Panc1 (cell line): ENCODE measurements at regions not wholly inside any gene's neighbourhood (a gene's known extent, or its start where the extent isn't known, plus 50 kb on each side); places are given as distances from the start of the nearest gene placed in this dataset.

Experiments
- ATAC-seq: fragments of 200-7000 bp; cut with Tn5 transposase; 2 replicates; pipeline ENCODE4 v1.9.1; 2020; ENCODE audit warnings: mild to moderate bottlenecking, moderate library complexity
- BruUV-seq: library from RNA; stranded (reverse); fragments of 400-500 nt; replicated peaks from 2 replicates; lab custom pipeline; 2021; lab: Mats Ljungman, UMichigan
- CTCF ChIA-PET: fragments of 300-600 bp; sonication (Branson Sonifier 250); formaldehyde crosslinking; loops from one replicate; lab custom pipeline; 2022; ENCODE audit warnings: antibody characterized with exemption; lab: Charles Lee
- POLR2A ChIA-PET: fragments of 300-600 bp; sonication (Branson Sonifier 250); formaldehyde crosslinking; loops from one replicate; lab custom pipeline; 2022; ENCODE audit warnings: antibody characterized with exemption; lab: Charles Lee
- DNase-seq: peaks from one replicate; pipeline ENCODE4 v3.0.0-alpha.2; 2010; ENCODE audit warnings: low read depth, low spot score
- H3K27ac ChIP-seq: 2 replicates; pipeline ENCODE4 v1.5.1; 2011; ENCODE audit warnings: mild to moderate bottlenecking, low read length, inconsistent platforms
- H3K27me3 ChIP-seq: fragments of 200-500 bp; sonication (Bioruptor generic); 2 replicates; pipeline ENCODE4 v1.6.0; 2014; ENCODE audit warnings: low read length, inconsistent platforms; ENCODE audit not compliant: control insufficient read depth, insufficient read depth
- H3K36me3 ChIP-seq: fragments of 200-500 bp; sonication (Bioruptor generic); 2 replicates; pipeline ENCODE4 v1.5.1; 2014; ENCODE audit warnings: inconsistent platforms, mild to moderate bottlenecking, low read length, moderate library complexity; ENCODE audit not compliant: control insufficient read depth, insufficient read depth
- H3K4me1 ChIP-seq: 2 replicates; pipeline ENCODE4 v1.5.1; 2011; ENCODE audit warnings: inconsistent platforms, mild to moderate bottlenecking, low read length, moderate library complexity; ENCODE audit not compliant: control insufficient read depth, insufficient read depth
- H3K4me3 ChIP-seq, 2 experiments: 2 replicates each; pipeline ENCODE4 v1.5.1; 2011 to 2012; ENCODE audit warnings: low read depth in 2 of 2, low read length in 2 of 2, mild to moderate bottlenecking in 2 of 2, inconsistent platforms in 1 of 2, moderate library complexity in 1 of 2
- H3K9me3 ChIP-seq: fragments of 200-500 bp; sonication (Bioruptor generic); 2 replicates; pipeline ENCODE4 v1.5.1; 2014; ENCODE audit warnings: low read depth, mild to moderate bottlenecking, inconsistent platforms, low read length, moderate library complexity; ENCODE audit not compliant: control insufficient read depth, insufficient read depth
- CTCF ChIP-seq: fragments of 450-650 bp; IDR thresholded peaks from 2 replicates; pipeline ENCODE4 v1.5.1; 2017; ENCODE audit warnings: mild to moderate bottlenecking
- POLR2AphosphoS5 ChIP-seq: IDR thresholded peaks from 2 replicates; pipeline ENCODE4 v1.6.1; 2012; ENCODE audit warnings: mild to moderate bottlenecking, low read depth, low read length, moderate library complexity
- SIN3A ChIP-seq: IDR thresholded peaks from 2 replicates; pipeline ENCODE4 v1.6.1; 2012; ENCODE audit warnings: low read depth, mild to moderate bottlenecking, low read length, moderate library complexity, borderline replicate concordance; ENCODE audit not compliant: insufficient read depth
- TCF7L2 ChIP-seq: IDR thresholded peaks from 2 replicates; pipeline ENCODE4 v1.6.1; 2011; ENCODE audit warnings: mild to moderate bottlenecking, low read depth, low read length, inconsistent platforms
- in situ Hi-C: cut with HindIII; loops from 2 replicates; pipeline ENCODE4 v1.10.0; 2016; ENCODE audit warnings: low sequenced_read_pairs, low pct_unique_long_range_greater_than_20kb
- intact Hi-C: fragments of 100-400 bp; cut with micrococcal nuclease; formaldehyde crosslinking; loops from one replicate; pipeline ENCODE4 v1.10.0; 2022; ENCODE audit not compliant: unreplicated experiment
- TF ChIP-seq, protein P1 (sequence below), 2 experiments: IDR thresholded peaks; 2 replicates each; pipeline ENCODE4 v1.6.1; 2011 to 2012; ENCODE audit warnings: low read depth in 2 of 2, control low read depth in 1 of 2, low read length in 1 of 2, mild to moderate bottlenecking in 1 of 2, moderate library complexity in 1 of 2; ENCODE audit not compliant: insufficient read depth in 1 of 2

DNA sequence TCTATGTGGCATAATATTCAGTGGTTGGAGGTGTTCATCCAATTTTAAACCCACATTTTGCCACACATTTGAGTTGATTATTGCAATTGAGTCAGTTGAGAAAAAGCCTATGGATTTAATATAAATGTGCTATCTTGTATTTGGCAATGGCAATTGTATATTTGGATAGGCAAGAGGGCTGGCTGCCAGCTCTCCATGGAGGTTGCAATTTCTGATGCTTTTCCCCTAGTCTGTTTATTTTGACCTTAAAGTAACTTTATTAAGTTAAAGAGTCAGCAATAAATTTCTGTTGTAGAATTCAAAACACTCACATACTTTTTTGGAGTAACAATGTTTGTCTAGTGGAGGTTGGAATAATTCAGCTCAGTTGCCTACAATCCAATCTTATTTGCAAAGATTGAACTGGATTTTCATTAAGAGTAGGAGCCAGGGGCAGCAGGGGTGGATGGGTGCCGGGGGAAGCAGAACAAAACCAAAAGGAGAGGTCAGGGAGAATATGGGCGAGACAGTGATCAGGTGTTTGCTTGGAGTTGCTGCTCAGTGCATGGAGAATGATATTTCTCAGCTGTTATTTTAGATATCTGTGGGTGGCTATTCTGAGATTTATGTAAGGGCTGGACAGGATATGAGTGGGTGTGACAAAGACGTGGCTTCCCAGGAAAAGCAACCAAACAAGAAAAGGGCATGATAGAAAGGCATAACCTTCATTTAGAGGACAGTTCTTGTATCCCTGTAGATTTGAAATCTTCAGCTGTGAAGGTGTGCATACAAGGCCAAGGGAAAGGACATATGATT, 163.0 kb downstream of the HDGFL1 start:
- H3K4me1 ChIP-seq = no peaks in the 10 kb centered on the region

DNA sequence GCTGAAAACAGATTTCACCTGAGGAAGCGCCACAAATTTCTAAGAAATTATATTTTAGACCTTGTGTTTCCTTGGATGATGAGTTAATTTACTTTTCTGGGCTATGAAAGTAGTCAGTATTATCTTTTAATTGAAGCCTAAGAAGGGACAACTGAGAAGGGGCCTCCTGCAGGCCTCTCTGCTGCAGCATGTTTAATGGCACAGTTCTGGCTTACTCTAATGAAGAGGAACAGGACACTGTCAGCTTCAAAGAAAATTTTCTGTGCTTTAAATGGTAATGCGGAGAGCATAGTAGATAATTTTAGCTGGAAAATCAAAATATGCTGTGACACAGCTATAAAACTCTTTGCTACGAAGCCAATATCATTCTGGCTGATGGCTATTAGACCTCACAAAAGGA, 167.4 kb downstream of the HDGFL1 start:
- POLR2A ChIA-PET = no interaction called here
- Histone ChIP-seq H3K4me1 (no peaks in the 10 kb centered on the region), H3K36me3 (no peaks in the 10 kb centered on the region), H3K27me3 (no peaks in the 10 kb centered on the region), H3K4me3 (no peak overlapping the region), H3K9me3 (no peaks in the 10 kb centered on the region), H3K27ac (no peak overlapping the region)
- BruUV-seq = no TSS peak
- in situ Hi-C loops (no loop called here), intact Hi-C loops (no loop called here)
- no peak for ATAC-seq
- TF ChIP-seq, protein P1, sequence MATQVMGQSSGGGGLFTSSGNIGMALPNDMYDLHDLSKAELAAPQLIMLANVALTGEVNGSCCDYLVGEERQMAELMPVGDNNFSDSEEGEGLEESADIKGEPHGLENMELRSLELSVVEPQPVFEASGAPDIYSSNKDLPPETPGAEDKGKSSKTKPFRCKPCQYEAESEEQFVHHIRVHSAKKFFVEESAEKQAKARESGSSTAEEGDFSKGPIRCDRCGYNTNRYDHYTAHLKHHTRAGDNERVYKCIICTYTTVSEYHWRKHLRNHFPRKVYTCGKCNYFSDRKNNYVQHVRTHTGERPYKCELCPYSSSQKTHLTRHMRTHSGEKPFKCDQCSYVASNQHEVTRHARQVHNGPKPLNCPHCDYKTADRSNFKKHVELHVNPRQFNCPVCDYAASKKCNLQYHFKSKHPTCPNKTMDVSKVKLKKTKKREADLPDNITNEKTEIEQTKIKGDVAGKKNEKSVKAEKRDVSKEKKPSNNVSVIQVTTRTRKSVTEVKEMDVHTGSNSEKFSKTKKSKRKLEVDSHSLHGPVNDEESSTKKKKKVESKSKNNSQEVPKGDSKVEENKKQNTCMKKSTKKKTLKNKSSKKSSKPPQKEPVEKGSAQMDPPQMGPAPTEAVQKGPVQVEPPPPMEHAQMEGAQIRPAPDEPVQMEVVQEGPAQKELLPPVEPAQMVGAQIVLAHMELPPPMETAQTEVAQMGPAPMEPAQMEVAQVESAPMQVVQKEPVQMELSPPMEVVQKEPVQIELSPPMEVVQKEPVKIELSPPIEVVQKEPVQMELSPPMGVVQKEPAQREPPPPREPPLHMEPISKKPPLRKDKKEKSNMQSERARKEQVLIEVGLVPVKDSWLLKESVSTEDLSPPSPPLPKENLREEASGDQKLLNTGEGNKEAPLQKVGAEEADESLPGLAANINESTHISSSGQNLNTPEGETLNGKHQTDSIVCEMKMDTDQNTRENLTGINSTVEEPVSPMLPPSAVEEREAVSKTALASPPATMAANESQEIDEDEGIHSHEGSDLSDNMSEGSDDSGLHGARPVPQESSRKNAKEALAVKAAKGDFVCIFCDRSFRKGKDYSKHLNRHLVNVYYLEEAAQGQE (IDR thresholded peaks at IDR 0.05; ENCODE audit: insufficient read depth in 1 of 2, low read depth in 2 of 2, low read length in 1 of 2) = no peak
- CTCF ChIA-PET = no interaction called here
- DNase-seq = no peak

More for the DNA sequence above, 163.0 kb downstream of the HDGFL1 start:
- POLR2A ChIA-PET = no interaction called here
- no peaks in the 10 kb centered on the region for H3K27me3 ChIP-seq
- no TSS peak for BruUV-seq
- no peak overlapping the region for H3K27ac ChIP-seq
- CTCF ChIA-PET = no interaction called here
- in situ Hi-C loops (no loop called here), intact Hi-C loops (no loop called here)
- no peak for DNase-seq
- H3K4me3 ChIP-seq = no peak overlapping the region
- no peak for ATAC-seq
- no peaks in the 10 kb centered on the region for H3K9me3 ChIP-seq
- TF ChIP-seq, protein P1 (IDR thresholded peaks at IDR 0.05; ENCODE audit: insufficient read depth in 1 of 2, low read depth in 2 of 2, low read length in 1 of 2) = no peak
- TF ChIP-seq POLR2AphosphoS5 (no peak), SIN3A (no peak), TCF7L2 (no peak), CTCF (no peak)
- no peaks in the 10 kb centered on the region for H3K36me3 ChIP-seq
